Stimulated activated naive CD4-positive, alpha-beta T cell (primary cell): ENCODE measurements at regions not wholly inside any gene's neighbourhood (a gene's known extent, or its start where the extent isn't known, plus 50 kb on each side); places are given as distances from the start of the nearest gene placed in this dataset.

Source experiments
- DNase-seq, 6 experiments: peaks; one replicate each; lab custom pipeline; 2025; lab: John Stamatoyannopoulos, UW

DNA sequence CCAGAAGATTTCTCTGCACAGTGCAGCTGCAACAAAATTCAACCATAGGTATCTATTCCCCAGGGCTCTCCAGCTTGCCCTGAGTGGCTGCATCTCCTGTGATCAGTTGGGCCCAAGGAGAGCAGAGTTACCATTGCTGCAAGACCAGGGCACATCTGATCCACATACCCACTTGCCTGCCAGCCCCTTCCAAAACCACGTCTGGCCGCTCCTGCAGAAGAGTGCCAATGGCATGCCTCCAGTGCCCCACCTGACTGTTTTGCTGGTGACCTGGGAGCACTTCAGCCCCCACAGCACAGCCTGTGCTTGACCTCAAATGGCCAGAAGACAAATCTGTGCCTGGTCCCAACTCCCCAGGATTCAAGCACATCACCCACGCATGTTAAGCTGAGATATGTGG lies 526.1 kb upstream of the GBE1 start:
- DNase-seq = no peak

- DNase-seq = no peak
Observed at GRCh38 chr3:82281205-82281604, 519.8 kb upstream of the GBE1 start.

DNA sequence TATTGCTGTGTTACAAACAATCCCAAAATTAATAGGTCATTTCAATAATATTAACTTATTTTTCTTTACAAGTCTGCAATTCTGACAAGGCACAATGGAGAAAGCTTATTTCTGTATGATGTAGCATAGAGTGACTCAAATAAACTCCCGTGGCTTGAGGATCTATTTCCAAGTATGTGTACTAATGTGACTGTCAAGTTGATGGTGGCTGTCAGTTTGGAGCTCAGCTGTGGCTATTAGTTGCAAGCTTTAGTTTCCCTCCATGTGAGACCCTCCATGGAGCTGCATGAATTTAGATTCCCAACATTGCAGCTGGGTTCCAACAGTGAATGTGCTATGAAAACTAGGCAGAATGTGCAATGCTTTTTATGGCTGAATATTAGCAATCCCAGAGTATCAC lies 515.5 kb upstream of the GBE1 start:
- DNase-seq = no peak

- no peak for DNase-seq
Observed at GRCh38 chr3:82274897-82275296, 513.5 kb upstream of the GBE1 start.

GRCh38 chr3:82265747-82266146 lies 504.3 kb upstream of the GBE1 start:
- no peak for DNase-seq

DNA sequence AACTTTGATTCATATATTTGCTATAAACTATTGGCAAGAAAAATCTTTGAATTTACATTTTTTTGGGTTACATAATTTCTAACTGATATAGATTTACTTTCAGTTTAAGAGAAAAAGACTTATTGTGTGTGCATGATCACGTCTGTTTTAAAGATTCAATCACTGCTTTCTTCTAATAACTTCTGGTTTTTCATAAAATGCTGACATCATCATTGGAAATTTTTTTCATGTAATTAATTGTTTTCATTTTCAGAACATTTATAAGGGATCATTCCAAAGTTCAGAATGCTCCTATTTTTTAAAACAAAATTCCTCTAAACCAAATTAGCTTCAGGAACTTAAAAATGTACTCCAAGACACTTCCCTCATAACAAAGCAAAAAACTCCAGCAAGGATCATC lies 500.7 kb upstream of the GBE1 start:
- DNase-seq = no peak

GRCh38 chr3:82261637-82262036 lies 500.2 kb upstream of the GBE1 start:
- DNase-seq = no peak

DNA sequence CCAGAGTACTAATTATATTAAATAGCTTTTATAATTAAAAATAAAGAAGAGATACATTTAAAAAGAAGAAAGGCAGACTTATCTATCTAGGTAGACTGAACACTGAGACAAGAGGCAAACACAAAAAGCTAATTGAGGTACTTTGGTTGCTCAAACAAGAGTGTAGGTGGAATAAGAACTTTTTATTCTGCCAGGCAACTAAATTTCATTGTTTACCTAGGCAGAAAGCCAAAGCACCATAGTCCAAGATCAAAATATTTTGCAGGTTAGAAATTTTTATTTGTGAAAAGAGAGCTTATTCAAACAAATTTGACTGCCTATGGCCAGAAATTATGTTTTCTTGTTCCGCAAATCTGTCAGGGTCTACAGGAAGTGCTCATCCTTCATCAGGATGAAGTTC lies 499.6 kb upstream of the GBE1 start:
- DNase-seq = no peak

GRCh38 chr3:82259994-82260393 lies 498.5 kb upstream of the GBE1 start:
- DNase-seq = no peak

GRCh38 chr3:82240322-82240721 lies 478.9 kb upstream of the GBE1 start:
- DNase-seq = no peak

DNA sequence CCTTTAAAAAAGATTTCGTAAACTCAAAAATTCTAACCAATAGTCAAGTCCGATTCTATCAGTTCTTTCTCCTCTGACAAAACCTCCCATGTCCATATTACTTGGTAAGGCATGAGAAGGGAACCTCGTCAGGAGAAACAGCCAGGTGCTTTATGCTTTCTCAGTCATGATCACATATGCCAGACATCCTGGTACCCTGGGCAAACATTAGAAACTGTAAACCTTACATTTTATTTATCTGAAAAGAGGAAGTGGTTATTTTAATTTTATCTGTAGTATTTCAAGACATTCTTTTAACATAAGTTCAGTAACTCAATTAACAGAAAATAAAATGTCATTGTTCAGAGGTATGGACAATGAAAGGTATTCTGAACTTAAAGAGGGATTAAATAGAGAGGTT lies 474.8 kb upstream of the GBE1 start:
- no peak for DNase-seq

- no peak for DNase-seq
Observed at GRCh38 chr3:82229397-82229796, 468.0 kb upstream of the GBE1 start.

DNA sequence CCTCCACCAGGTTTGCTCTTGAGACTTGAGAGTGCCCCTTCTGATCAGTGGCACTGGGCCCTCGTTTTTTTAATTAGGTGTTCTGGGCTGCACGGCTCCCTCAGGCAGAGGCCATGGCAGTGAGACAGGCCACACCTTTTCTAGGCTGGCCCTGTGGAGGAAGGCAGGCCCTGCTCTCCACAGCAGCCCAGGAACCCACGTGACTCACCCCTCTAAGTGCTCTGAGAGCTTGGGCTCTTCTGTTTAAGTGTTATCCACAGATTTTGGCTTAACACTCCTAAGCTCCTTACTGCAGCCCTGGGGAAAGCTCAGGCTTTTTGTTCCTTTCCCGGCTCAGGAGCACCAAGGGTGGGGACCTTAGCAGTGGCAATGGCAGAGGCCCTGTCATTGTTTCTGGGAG lies 463.2 kb upstream of the GBE1 start:
- DNase-seq = no peak

DNA sequence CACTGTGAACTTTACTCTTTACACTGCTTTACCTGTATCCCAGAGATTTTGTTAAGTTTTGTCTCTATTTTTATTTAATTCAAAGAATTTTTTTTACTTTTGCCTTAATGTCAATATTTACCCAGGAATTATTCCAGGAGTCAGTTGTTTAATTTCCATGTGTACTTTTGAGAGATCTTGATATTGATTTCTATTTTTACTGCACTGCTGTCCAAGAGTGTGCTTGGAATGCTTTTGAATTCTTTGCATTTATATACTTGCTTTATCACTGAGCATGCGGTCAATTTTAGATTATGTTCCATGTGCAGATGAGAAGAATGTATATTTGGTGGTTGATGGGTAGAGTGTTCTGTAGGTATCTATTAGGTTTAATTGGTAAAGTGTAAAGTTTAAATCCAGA lies 461.0 kb upstream of the GBE1 start:
- DNase-seq = no peak

DNA sequence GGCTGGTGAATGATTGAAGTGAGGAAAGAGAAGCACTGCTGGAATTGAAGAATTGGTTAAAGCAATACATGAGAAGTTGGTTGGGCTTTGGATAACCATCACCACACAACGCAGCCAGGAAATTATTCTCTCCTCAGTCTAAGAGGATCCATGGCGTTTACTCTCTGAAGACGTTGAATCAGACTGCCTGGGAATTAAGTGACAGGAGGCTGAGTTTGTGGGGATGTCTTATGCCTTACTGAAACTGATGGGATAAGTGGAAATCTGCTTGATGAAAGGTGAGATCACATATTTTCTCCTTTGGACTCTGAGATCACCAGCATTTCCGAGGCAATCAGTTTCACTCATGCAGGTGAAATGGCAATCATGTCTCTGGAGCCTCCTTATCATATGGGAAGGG lies 456.1 kb upstream of the GBE1 start:
- no peak for DNase-seq

GRCh38 chr3:82208002-82208710 lies 446.7 kb upstream of the GBE1 start:
- DNase-seq = no peak

GRCh38 chr3:82202269-82202668 lies 440.8 kb upstream of the GBE1 start:
- DNase-seq = no peak

DNA sequence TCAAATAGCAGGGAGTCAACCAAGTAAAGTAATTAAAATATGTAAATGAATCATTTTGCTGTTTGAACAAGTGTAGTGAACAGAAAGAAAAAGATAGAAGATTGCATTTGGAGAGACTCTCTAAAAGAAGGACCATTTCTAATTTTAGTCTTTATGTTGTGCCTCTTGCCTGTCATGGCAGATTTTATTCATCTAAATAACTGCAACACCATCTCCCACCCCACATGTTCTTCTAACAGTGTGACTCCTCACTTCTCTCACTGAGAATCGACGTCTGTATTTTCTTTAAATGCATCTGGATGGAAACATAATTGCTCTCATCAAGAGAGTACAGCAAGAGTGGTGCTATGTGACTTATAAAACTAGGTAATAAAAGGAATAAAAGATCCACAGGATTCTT lies 439.9 kb upstream of the GBE1 start:
- DNase-seq = no peak

- DNase-seq = no peak
Observed at GRCh38 chr3:82198009-82198408, 436.6 kb upstream of the GBE1 start.

DNA sequence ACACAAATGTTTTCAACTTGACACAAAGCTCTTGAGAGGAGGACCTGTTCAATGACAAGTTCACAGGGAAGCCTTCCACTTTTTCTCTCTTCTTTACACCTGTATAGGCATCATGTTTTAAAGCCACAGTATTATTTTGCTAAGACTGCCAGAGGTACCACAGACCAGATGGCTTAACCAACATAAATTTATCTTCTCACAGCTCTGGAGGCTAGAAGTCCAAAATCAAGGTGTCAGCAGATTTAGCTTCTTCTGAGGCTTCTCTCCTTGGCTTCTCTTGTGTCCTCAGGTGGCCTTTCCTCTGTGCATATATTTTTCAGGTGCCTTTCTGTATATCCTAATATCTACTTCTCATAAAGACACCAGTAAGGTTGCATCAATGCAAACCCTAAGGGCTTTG lies 435.2 kb upstream of the GBE1 start:
- no peak for DNase-seq

GRCh38 chr3:82194870-82195269 lies 433.4 kb upstream of the GBE1 start:
- DNase-seq = no peak

DNA sequence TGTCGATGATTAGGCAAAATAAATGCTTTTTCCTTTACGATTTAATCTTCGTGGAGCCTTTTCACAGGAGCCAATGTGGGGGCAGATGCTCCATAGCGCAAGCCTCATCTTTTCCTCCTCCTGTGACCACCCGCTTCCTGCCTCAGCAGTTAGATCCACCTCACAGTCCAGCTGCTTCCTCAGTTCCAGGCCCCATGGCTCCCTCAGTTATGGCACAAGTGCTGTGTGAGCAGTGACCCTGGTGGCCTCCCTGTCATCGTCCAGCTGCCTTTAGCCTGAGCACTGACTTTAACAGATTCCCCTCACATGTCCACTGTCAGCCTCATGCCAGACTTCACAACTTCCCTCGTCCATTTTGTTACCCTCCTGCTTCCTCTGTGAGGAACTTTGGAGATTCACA lies 424.6 kb upstream of the GBE1 start:
- no peak for DNase-seq

GRCh38 chr3:82179291-82179690 lies 417.8 kb upstream of the GBE1 start:
- no peak for DNase-seq

- DNase-seq = no peak
Observed at GRCh38 chr3:82178291-82178690, 416.8 kb upstream of the GBE1 start.

- no peak for DNase-seq
Observed at GRCh38 chr3:82177774-82178173, 416.3 kb upstream of the GBE1 start.
